SU-DHL-6 (cell line): ENCODE measurements at regions not wholly inside any gene's neighbourhood (a gene's known extent, or its start where the extent isn't known, plus 50 kb on each side); places are given as distances from the start of the nearest gene placed in this dataset.

Experiments
- H2AFZ ChIP-seq: fragments of 200-600 bp; sonication (generic); 2 replicates; pipeline ENCODE4 v1.6.1; 2014; ENCODE audit warnings: low read depth, mild to moderate bottlenecking, moderate library complexity, mixed read lengths, antibody characterized with exemption, low read length; ENCODE audit not compliant: severe bottlenecking
- H3F3A ChIP-seq: fragments of 200-600 bp; shearing (Covaris generic); 2 replicates; pipeline ENCODE4 v1.6.0; 2016; ENCODE audit warnings: antibody characterized with exemption, mild to moderate bottlenecking; ENCODE audit not compliant: insufficient read depth
- H3K27ac ChIP-seq: fragments of 200-600 bp; sonication (generic); 2 replicates; pipeline ENCODE4 v1.5.1; 2016; ENCODE audit warnings: low read depth, mild to moderate bottlenecking, low read length, moderate library complexity, mixed read lengths
- H3K27me3 ChIP-seq: fragments of 200-600 bp; sonication (generic), shearing (Covaris generic); 2 replicates; pipeline ENCODE4 v1.6.0; 2014; ENCODE audit warnings: mild to moderate bottlenecking, low read length
- H3K36me3 ChIP-seq: fragments of 200-600 bp; sonication (generic); 2 replicates; pipeline ENCODE4 v1.6.1; 2014; ENCODE audit warnings: mild to moderate bottlenecking, low read length, mixed read lengths
- H3K4me2 ChIP-seq: fragments of 300-600, 200-600 bp; shearing (Covaris generic), sonication (generic); 2 replicates; pipeline ENCODE4 v1.6.0; 2014; ENCODE audit warnings: low read length, low read depth, mild to moderate bottlenecking; ENCODE audit not compliant: poor library complexity, severe bottlenecking
- H3K4me3 ChIP-seq: fragments of 200-600 bp; sonication (generic); 2 replicates; pipeline ENCODE4 v1.5.1; 2014; ENCODE audit warnings: antibody characterized with exemption, low read length, mild to moderate bottlenecking, mixed read lengths; ENCODE audit not compliant: insufficient read depth, poor library complexity, severe bottlenecking
- H3K79me2 ChIP-seq: fragments of 200-600 bp; sonication (generic); 2 replicates; pipeline ENCODE4 v1.6.1; 2014; ENCODE audit warnings: mild to moderate bottlenecking, low read length, moderate library complexity; ENCODE audit not compliant: insufficient read depth
- H3K9ac ChIP-seq: fragments of 200-600 bp; sonication (generic); 2 replicates; pipeline ENCODE4 v1.7.0; 2014; ENCODE audit warnings: mild to moderate bottlenecking, low read length
- H3K9me2 ChIP-seq: fragments of 200-600 bp; sonication (generic); replicated peaks from 2 replicates; pipeline ENCODE4 v1.6.1; 2014; ENCODE audit warnings: low read length; ENCODE audit not compliant: insufficient read depth
- H3K9me3 ChIP-seq: fragments of 200-600 bp; sonication (generic); 2 replicates; pipeline ENCODE4 v1.6.1; 2014; ENCODE audit warnings: low read length, mixed read lengths; ENCODE audit not compliant: insufficient read depth
- H4K20me1 ChIP-seq: fragments of 200-600 bp; sonication (generic); 2 replicates; pipeline ENCODE4 v1.6.1; 2014; ENCODE audit warnings: low read depth, mild to moderate bottlenecking, antibody characterized with exemption, low read length, moderate library complexity, mixed read lengths
- CTCF ChIP-seq: fragments of 200-600 bp; sonication (generic); IDR thresholded peaks from one replicate; pipeline ENCODE4 v1.5.1; 2017; ENCODE audit warnings: antibody characterized with exemption, mild to moderate bottlenecking, low read length, moderate library complexity; ENCODE audit not compliant: insufficient read depth, poor library complexity, severe bottlenecking
- EZH2phosphoT487 ChIP-seq: fragments of 200-600 bp; sonication (generic), shearing (Covaris generic); conservative IDR thresholded peaks from 2 replicates; pipeline ENCODE4 v1.6.1; 2018; ENCODE audit warnings: mild to moderate bottlenecking, antibody characterized with exemption, low read length, moderate library complexity, mixed read lengths

DNA sequence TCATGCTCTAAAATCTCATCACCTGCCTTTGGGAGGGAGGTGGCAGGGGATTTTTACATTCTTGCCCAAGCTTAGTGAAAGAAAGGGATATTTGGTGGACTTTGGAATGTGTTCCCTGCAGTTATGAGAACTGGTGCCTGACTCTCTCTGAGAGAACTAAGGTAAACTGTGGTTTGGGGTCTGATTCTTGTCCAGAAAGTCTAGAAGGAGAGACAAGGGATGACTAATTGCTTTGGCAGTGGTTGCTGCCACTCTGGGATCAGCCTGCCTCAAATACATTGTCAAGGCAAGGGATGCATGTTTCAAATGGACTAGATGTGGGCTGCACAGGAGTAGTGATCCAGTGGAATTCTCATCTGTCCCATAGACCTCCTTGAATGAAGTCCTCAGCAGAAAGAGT lies 115.2 kb downstream of the DDIT4L start:
- TF ChIP-seq CTCF (no peak), EZH2phosphoT487 (no peak)
- Histone ChIP-seq H3K27ac (no peak overlapping the region), H3K27me3 (no peaks in the 10 kb centered on the region), H3F3A (no peaks in the 10 kb centered on the region), H3K79me2 (no peaks in the 10 kb centered on the region), H3K9ac (no peak overlapping the region), H2AFZ (no peak overlapping the region), H3K4me2 (no peak overlapping the region), H4K20me1 (no peaks in the 10 kb centered on the region), H3K4me3 (no peak overlapping the region), H3K9me3 (no peaks in the 10 kb centered on the region), H3K36me3 (no peaks in the 10 kb centered on the region), H3K9me2 (no peaks in the 10 kb centered on the region)

DNA sequence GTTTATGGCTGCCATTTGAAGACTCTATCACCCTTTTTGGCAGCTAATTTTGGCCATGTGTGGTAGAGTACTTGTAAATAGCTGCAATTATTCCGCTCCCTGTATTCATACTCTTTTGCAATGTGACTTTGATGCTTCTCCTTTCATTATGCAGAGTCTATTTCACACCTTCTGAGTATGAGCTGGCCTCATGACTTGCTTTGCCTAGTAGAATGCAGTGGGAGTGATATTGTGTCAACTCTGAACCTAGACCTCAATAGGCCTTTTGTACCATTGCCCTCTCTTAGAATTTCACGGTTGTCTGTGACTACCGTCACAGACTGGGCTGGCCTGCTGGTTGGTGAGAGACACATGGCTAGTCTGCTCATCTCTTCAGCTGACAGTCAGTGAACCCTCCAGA lies 118.8 kb downstream of the DDIT4L start:
- Histone ChIP-seq H3K36me3 (no peaks in the 10 kb centered on the region), H3K9me2 (no peaks in the 10 kb centered on the region), H3K9me3 (no peaks in the 10 kb centered on the region), H3K27ac (no peak overlapping the region), H3K9ac (no peak overlapping the region), H3K4me3 (no peak overlapping the region), H2AFZ (no peak overlapping the region), H3F3A (no peaks in the 10 kb centered on the region), H3K4me2 (no peak overlapping the region), H4K20me1 (no peaks in the 10 kb centered on the region), H3K27me3 (no peaks in the 10 kb centered on the region), H3K79me2 (no peaks in the 10 kb centered on the region)
- TF ChIP-seq EZH2phosphoT487 (no peak), CTCF (no peak)

DNA sequence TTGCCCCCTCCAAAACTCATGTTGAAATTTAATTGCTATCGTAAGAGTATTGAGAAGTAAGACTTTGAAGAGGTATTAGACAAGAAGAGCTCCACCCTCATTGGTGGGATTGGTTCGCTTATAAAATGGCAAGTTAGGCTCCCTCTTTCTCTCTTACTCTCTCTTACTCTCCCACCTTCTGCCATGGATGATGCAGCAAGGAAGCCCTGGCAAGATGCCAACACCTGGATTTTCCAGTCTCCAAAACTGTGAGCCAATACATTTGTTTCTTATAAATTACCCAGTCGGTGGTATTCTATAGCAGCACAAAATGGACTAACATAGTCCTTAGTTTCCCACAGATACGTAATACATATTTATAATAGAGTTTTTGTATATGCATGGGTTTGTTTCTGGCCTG lies 119.4 kb downstream of the DDIT4L start:
- no peak overlapping the region for H3K4me3 ChIP-seq
- H3K27ac ChIP-seq = no peak overlapping the region
- H3F3A ChIP-seq = no peaks in the 10 kb centered on the region
- H4K20me1 ChIP-seq = no peaks in the 10 kb centered on the region
- no peak overlapping the region for H3K4me2 ChIP-seq
- H3K9me3 ChIP-seq = no peaks in the 10 kb centered on the region
- TF ChIP-seq EZH2phosphoT487 (no peak), CTCF (no peak)
- H3K36me3 ChIP-seq = no peaks in the 10 kb centered on the region
- no peak overlapping the region for H3K9ac ChIP-seq
- no peak overlapping the region for H2AFZ ChIP-seq
- H3K79me2 ChIP-seq = no peaks in the 10 kb centered on the region
- H3K9me2 ChIP-seq = no peaks in the 10 kb centered on the region
- no peaks in the 10 kb centered on the region for H3K27me3 ChIP-seq

DNA sequence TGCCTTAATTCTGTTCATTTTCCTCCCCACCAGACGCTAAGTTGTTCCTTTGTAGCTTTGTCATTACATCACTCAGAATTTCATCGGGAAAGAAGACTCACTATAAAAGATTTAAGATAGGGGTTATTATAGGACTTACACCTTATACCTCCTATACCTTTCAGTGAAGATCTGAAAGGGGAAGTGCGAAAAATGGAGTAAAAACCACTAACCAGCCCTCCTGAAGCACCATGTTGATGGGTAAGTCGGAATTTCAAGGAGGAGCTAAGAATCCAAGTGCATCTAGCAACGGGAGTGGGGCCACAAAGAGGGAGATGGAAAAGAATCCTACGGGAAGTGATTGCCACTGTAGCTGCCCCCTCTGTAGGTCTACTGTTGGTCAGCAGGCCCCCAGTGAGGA lies 119.1 kb upstream of the H2AZ1 start:
- H3K4me2 ChIP-seq = no peak overlapping the region
- no peaks in the 10 kb centered on the region for H3K9me3 ChIP-seq
- H3K36me3 ChIP-seq = no peaks in the 10 kb centered on the region
- no peaks in the 10 kb centered on the region for H3K9me2 ChIP-seq
- H3K27me3 ChIP-seq = no peaks in the 10 kb centered on the region
- no peak overlapping the region for H3K27ac ChIP-seq
- no peaks in the 10 kb centered on the region for H3K79me2 ChIP-seq
- H4K20me1 ChIP-seq = no peaks in the 10 kb centered on the region
- H3K4me3 ChIP-seq = no peak overlapping the region
- H2AFZ ChIP-seq = no peak overlapping the region
- no peak for TF ChIP-seq CTCF
- no peak for TF ChIP-seq EZH2phosphoT487
- no peak overlapping the region for H3K9ac ChIP-seq
- H3F3A ChIP-seq = no peaks in the 10 kb centered on the region
